ENCODE measurements at regions not wholly inside any gene's neighbourhood (a gene's known extent, or its start where the extent isn't known, plus 50 kb on each side); places are given as distances from the start of the nearest gene placed in this dataset.

DNA sequence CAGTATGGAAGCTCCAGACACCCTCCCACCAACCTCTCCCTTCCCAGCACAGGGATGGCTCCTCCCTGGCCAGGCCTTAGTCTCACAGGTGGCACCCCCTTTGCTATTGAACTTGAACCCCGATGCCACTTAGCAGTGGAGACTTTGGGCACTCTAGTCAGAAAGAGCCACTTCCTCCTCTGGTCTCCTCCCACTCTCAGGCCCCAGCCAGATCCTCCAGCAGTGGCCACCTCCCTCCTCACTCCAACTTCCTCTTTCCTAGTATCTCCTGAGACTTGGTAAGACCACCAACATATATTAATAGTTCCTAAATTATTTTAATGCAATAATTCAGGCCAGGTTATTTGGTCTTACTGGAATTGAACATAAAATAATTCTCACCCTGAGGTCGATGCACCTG lies 437.2 kb upstream of the ID2 start:
- TF ChIP-seq POLR2A (IDR thresholded peaks at IDR 0.05) (no peak), CTCF (IDR thresholded peaks at IDR 0.05) (no peak), EP300 (IDR thresholded peaks at IDR 0.05; ENCODE audit: low read depth) (no peak), POLR2AphosphoS5 (IDR thresholded peaks at IDR 0.05) (no peak)
